HepG2 (cell line): ENCODE measurements at regions not wholly inside any gene's neighbourhood (a gene's known extent, or its start where the extent isn't known, plus 50 kb on each side); places are given as distances from the start of the nearest gene placed in this dataset.
"Not testable (repeated sequence)": the region's sequence is repeated elsewhere in the genome, so short reads cannot be mapped to it uniquely, and the experiment has no call there.

Experiments used
- ATAC-seq: fragments of 200-7000 bp; cut with Tn5 transposase; 3 replicates; pipeline ENCODE4 v1.9.1; 2020; ENCODE audit warnings: mild to moderate bottlenecking, moderate library complexity
- BruUV-seq: library from RNA; stranded (reverse); fragments of 400-500 nt; replicated peaks from 2 replicates; lab custom pipeline; 2021; lab: Mats Ljungman, UMichigan
- CTCF ChIA-PET: fragments of 300-600 bp; formaldehyde crosslinking; extraction: SDS; loops from one replicate; lab custom pipeline; 2021; ENCODE audit warnings: low total read pairs, inconsistent platforms, low intra/inter-chr PET ratio; lab: Yijun Ruan, JAX
- POLR2A ChIA-PET: fragments of 350-600 bp; sonication (Branson Sonifier 250); formaldehyde crosslinking; loops from one replicate; lab custom pipeline; 2020; ENCODE audit warnings: antibody characterized with exemption, inconsistent platforms; lab: Yijun Ruan, JAX
- DNase-seq: peaks from one replicate; pipeline ENCODE4 v3.0.0-alpha.2; 2015; ENCODE audit warnings: low spot score
- FAIRE-seq: peaks from 3 replicates; lab custom pipeline; 2011; peaks lifted over from hg19 to GRCh38; lab: Jason Lieb, UNC
- H2AFZ ChIP-seq: one replicate; pipeline ENCODE4 v1.6.1; 2011; ENCODE audit warnings: low read length, inconsistent platforms
- H3K27ac ChIP-seq: fragments of 300-600 bp; 3 replicates; pipeline ENCODE4 v1.8.0; 2011; ENCODE audit warnings: mixed run types, mild to moderate bottlenecking, mixed read lengths, low read length, inconsistent platforms; ENCODE audit not compliant: insufficient read depth; ENCODE audit errors: extremely low read length
- H3K27me3 ChIP-seq, 2 experiments: fragments of 200-600 bp in 1 of 2; 2 replicates in 1 of 2; 3 replicates in 1 of 2; pipeline versions ENCODE4 v1.6.0 to v1.8.0; 2011; ENCODE audit warnings: low read length in 2 of 2, mild to moderate bottlenecking in 2 of 2, moderate library complexity in 2 of 2, inconsistent platforms in 1 of 2; ENCODE audit not compliant: insufficient read depth in 2 of 2, control insufficient read depth in 1 of 2
- H3K36me3 ChIP-seq, 2 experiments: fragments of 200-600 bp in 1 of 2; replicated peaks in 1 of 2; 2 replicates in 1 of 2; 3 replicates in 1 of 2; pipeline versions ENCODE4 v1.5.1 to v1.8.0; 2011; ENCODE audit warnings: low read length in 2 of 2, inconsistent platforms in 1 of 2; ENCODE audit not compliant: insufficient read depth in 2 of 2, control insufficient read depth in 1 of 2
- H3K4me1 ChIP-seq: 2 replicates; pipeline ENCODE4 v1.5.1; 2012; ENCODE audit warnings: low read length, inconsistent platforms; ENCODE audit not compliant: insufficient read depth
- H3K4me2 ChIP-seq: 2 replicates; pipeline ENCODE4 v1.6.0; 2011; ENCODE audit warnings: low read depth, low read length, inconsistent platforms
- H3K4me3 ChIP-seq, 3 experiments: fragments of 200-600 bp in 1 of 3; sonication (generic), shearing (Covaris generic) in 1 of 3; replicated peaks in 1 of 3; 2 replicates each; pipeline ENCODE4 v1.5.1; 2011 to 2016; ENCODE audit warnings: low read length in 3 of 3, inconsistent platforms in 2 of 3, low read depth in 2 of 3, mild to moderate bottlenecking in 2 of 3, control low read depth in 1 of 3, mixed read lengths in 1 of 3; ENCODE audit not compliant: insufficient read depth in 1 of 3
- H3K79me2 ChIP-seq: one replicate; pipeline ENCODE4 v1.6.1; 2011; ENCODE audit warnings: low read length, inconsistent platforms; ENCODE audit not compliant: insufficient read depth
- H3K9ac ChIP-seq: 2 replicates; pipeline ENCODE4 v1.6.0; 2011; ENCODE audit warnings: mild to moderate bottlenecking, low read depth, low read length, inconsistent platforms; ENCODE audit not compliant: insufficient read depth
- H3K9me3 ChIP-seq: 2 replicates; pipeline ENCODE4 v1.5.1; 2012; ENCODE audit warnings: mild to moderate bottlenecking, low read length
- H4K20me1 ChIP-seq: 2 replicates; pipeline ENCODE4 v1.6.0; 2011; ENCODE audit warnings: inconsistent platforms, mild to moderate bottlenecking, low read length, moderate library complexity; ENCODE audit not compliant: insufficient read depth
- AHR ChIP-seq: IDR thresholded peaks from 2 replicates; pipeline ENCODE4 v1.6.1; 2018; ENCODE audit warnings: missing genetic modification reagents, missing compliant biosample characterization
- ASH2L ChIP-seq: fragments of 300-600, 200-600 bp; sonication (generic); IDR thresholded peaks from 2 replicates; pipeline ENCODE4 v1.7.0; 2017; ENCODE audit warnings: low read depth, mild to moderate bottlenecking, moderate library complexity, mixed read lengths, low read length; ENCODE audit not compliant: insufficient read length
- GABPB1 ChIP-seq: IDR thresholded peaks from 2 replicates; pipeline ENCODE4 v1.6.1; 2016; ENCODE audit warnings: mild to moderate bottlenecking, missing genetic modification reagents, moderate library complexity, missing compliant biosample characterization
- PHF8 ChIP-seq: sonication (generic); formaldehyde crosslinking; IDR thresholded peaks from 2 replicates; pipeline ENCODE4 v1.5.0; 2020; ENCODE audit warnings: missing genetic modification reagents
- RAD21 ChIP-seq: fragments of 450-650 bp; formaldehyde crosslinking; IDR thresholded peaks from 2 replicates; pipeline ENCODE4 v1.5.0; 2020; ENCODE audit warnings: mild to moderate bottlenecking
- RBFOX2 ChIP-seq: fragments of 200-400 bp; formaldehyde crosslinking; IDR thresholded peaks from 2 replicates; pipeline ENCODE4 v1.6.1; 2017; ENCODE audit warnings: low read depth, mild to moderate bottlenecking, low read length
- REPIN1 ChIP-seq: sonication (generic); formaldehyde crosslinking; IDR thresholded peaks from 2 replicates; pipeline ENCODE4 v1.8.0; 2022; ENCODE audit warnings: missing genetic modification reagents, low read depth, mild to moderate bottlenecking, borderline replicate concordance
- SKI ChIP-seq: fragments of 450-650 bp; IDR thresholded peaks from one replicate; pipeline ENCODE4 v1.6.1; 2018; ENCODE audit warnings: mild to moderate bottlenecking; ENCODE audit not compliant: partially characterized antibody
- YY1 ChIP-seq: IDR thresholded peaks from 2 replicates; pipeline ENCODE4 v1.6.1; 2011; ENCODE audit warnings: low read length, low read depth, moderate library complexity, mild to moderate bottlenecking; ENCODE audit not compliant: insufficient read depth, insufficient replicate concordance
- ZFP90 ChIP-seq: sonication (generic); formaldehyde crosslinking; IDR thresholded peaks from 2 replicates; pipeline ENCODE4 v1.8.0; 2022; ENCODE audit warnings: missing genetic modification reagents, mild to moderate bottlenecking, inconsistent platforms, borderline replicate concordance
- ZNF263 ChIP-seq: sonication (generic); formaldehyde crosslinking; IDR thresholded peaks from 2 replicates; pipeline ENCODE4 v1.4.0; 2020; ENCODE audit warnings: missing genetic modification reagents
- ZNF329 ChIP-seq: sonication (generic); formaldehyde crosslinking; IDR thresholded peaks from 2 replicates; pipeline ENCODE4 v1.9.0; 2021; ENCODE audit warnings: low read depth, mild to moderate bottlenecking, missing genetic modification reagents
- ZNF772 ChIP-seq: sonication (generic); formaldehyde crosslinking; IDR thresholded peaks from 2 replicates; pipeline ENCODE4 v1.5.0; 2020; ENCODE audit warnings: mild to moderate bottlenecking, missing genetic modification reagents
- ZNF788 ChIP-seq: sonication (generic); formaldehyde crosslinking; IDR thresholded peaks from 2 replicates; pipeline ENCODE4 v1.5.0; 2020; ENCODE audit warnings: mild to moderate bottlenecking, missing genetic modification reagents, borderline replicate concordance
- ZNF878 ChIP-seq: sonication (generic); formaldehyde crosslinking; IDR thresholded peaks from 2 replicates; pipeline ENCODE4 v1.8.1; 2023; ENCODE audit warnings: mild to moderate bottlenecking, missing genetic modification reagents, moderate library complexity
- ZSCAN9 ChIP-seq: IDR thresholded peaks from 2 replicates; pipeline ENCODE4 v1.6.1; 2016; ENCODE audit warnings: borderline replicate concordance
- WGBS: methylation state at CpG from one replicate; pipeline ENCODE4 v1.1.6; 2017; ENCODE audit warnings: low lambda C conversion rate; 5-methylcytosine and 5-hydroxymethylcytosine counted together
- in situ Hi-C: cut with HindIII; loops from 2 replicates; pipeline ENCODE4 v1.10.0; 2017; ENCODE audit warnings: low pct_unique_long_range_greater_than_20kb; ENCODE audit not compliant: extremely low pct_ligation_motif_present
- intact Hi-C: fragments of 100-400 bp; cut with micrococcal nuclease; formaldehyde crosslinking; loops from one replicate; pipeline ENCODE4 v1.10.0; 2022; ENCODE audit not compliant: unreplicated experiment
- TF ChIP-seq, protein P1 (sequence below): IDR thresholded peaks from 2 replicates; pipeline ENCODE4 v1.6.1; 2016; ENCODE audit warnings: mild to moderate bottlenecking, missing biosample characterization, missing genetic modification reagents
- TF ChIP-seq, protein P2 (sequence below): sonication (generic); formaldehyde crosslinking; IDR thresholded peaks from 2 replicates; pipeline ENCODE4 v1.4.0; 2020; ENCODE audit warnings: missing genetic modification reagents

GRCh38 chr7:32727483-32728411, 163.8 kb downstream of the KBTBD2 start:
- in situ Hi-C loops, H2AFZ ChIP-seq, CTCF ChIA-PET, H3K9me3 ChIP-seq, H3K27me3 ChIP-seq, H4K20me1 ChIP-seq, H3K4me1 ChIP-seq, FAIRE-seq, H3K36me3 ChIP-seq: not testable (repeated sequence)
- intact Hi-C loops = loop anchor here (2.0 to 10.0 kb wide), 2 partner anchors 59 to 143 kb away; no protein-coding TSS in a partner anchor
- peak overlapping the region; percentile 69 for H3K4me2 ChIP-seq
- WGBS = 1% methylated on average over 51 of the region's 66 CpGs
- H3K27ac ChIP-seq = peak overlapping the region; percentile 88
- DNase-seq (peak; percentile 15), ATAC-seq (peak; percentile 69)
- peaks cover 24% of the 10 kb centered on the region for H3K79me2 ChIP-seq
- peak overlapping the region; percentile 87 for H3K9ac ChIP-seq
- POLR2A ChIA-PET = interaction anchor here (2.0 kb wide), 2 partner anchors 59 to 232 kb away, joined by 6 to 10 read pairs; no protein-coding TSS in a partner anchor
- H3K4me3 ChIP-seq = peak overlapping the region; percentile 72 to 82 (median 81)
- BruUV-seq = TSS peak; percentile 54
- TF ChIP-seq, protein P1, sequence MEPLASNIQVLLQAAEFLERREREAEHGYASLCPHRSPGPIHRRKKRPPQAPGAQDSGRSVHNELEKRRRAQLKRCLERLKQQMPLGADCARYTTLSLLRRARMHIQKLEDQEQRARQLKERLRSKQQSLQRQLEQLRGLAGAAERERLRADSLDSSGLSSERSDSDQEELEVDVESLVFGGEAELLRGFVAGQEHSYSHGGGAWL (CRISPR knock-in tag) = 0 out of 2 replicates have a peak, but pooled peaks have one; percentile 42
- TF ChIP-seq SKI (peak; percentile 27), PHF8 (CRISPR knock-in tag) (peak; percentile 62), ZNF878 (CRISPR knock-in tag) (0 out of 2 replicates have a peak, but pooled peaks have one; percentile 31), RAD21 (peak; percentile 18; the same call in 1 of the 2 replicates), ZNF788 (CRISPR knock-in tag) (peak; percentile 20; the same call in 1 of the 2 replicates), AHR (CRISPR knock-in tag) (0 out of 2 replicates have a peak, but pooled peaks have one; percentile 78), GABPB1 (CRISPR knock-in tag) (peak; percentile 59; the same call in 1 of the 2 replicates), ZNF329 (0 out of 2 replicates have a peak, but pooled peaks have one; percentile 19), REPIN1 (CRISPR knock-in tag) (0 out of 2 replicates have a peak, but pooled peaks have one; percentile 19), ZSCAN9 (peak; percentile 24; the same call in 1 of the 2 replicates), ASH2L (peak; percentile 22), ZFP90 (peak; percentile 35; the same call in 1 of the 2 replicates), ZNF263 (peak; percentile 81), RBFOX2 (peak; percentile 59; the same call in 1 of the 2 replicates), ZNF772 (0 out of 2 replicates have a peak, but pooled peaks have one; percentile 36), YY1 (peak; percentile 64)
- TF ChIP-seq, protein P2, sequence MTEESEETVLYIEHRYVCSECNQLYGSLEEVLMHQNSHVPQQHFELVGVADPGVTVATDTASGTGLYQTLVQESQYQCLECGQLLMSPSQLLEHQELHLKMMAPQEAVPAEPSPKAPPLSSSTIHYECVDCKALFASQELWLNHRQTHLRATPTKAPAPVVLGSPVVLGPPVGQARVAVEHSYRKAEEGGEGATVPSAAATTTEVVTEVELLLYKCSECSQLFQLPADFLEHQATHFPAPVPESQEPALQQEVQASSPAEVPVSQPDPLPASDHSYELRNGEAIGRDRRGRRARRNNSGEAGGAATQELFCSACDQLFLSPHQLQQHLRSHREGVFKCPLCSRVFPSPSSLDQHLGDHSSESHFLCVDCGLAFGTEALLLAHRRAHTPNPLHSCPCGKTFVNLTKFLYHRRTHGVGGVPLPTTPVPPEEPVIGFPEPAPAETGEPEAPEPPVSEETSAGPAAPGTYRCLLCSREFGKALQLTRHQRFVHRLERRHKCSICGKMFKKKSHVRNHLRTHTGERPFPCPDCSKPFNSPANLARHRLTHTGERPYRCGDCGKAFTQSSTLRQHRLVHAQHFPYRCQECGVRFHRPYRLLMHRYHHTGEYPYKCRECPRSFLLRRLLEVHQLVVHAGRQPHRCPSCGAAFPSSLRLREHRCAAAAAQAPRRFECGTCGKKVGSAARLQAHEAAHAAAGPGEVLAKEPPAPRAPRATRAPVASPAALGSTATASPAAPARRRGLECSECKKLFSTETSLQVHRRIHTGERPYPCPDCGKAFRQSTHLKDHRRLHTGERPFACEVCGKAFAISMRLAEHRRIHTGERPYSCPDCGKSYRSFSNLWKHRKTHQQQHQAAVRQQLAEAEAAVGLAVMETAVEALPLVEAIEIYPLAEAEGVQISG (CRISPR knock-in tag) = peak; percentile 71; the same call in 1 of the 2 replicates
